DND-41 (cell line): ENCODE measurements at regions not wholly inside any gene's neighbourhood (a gene's known extent, or its start where the extent isn't known, plus 50 kb on each side); places are given as distances from the start of the nearest gene placed in this dataset.

Experiments used
- CTCF ChIP-seq: IDR thresholded peaks from 2 replicates; pipeline ENCODE4 v1.5.1; 2012; ENCODE audit warnings: borderline replicate concordance, low read length, moderate library complexity, mild to moderate bottlenecking; ENCODE audit not compliant: poor library complexity, severe bottlenecking; ENCODE audit errors: extremely low read depth
- EZH2 ChIP-seq: IDR thresholded peaks from 3 replicates; pipeline ENCODE4 v1.6.1; 2012; ENCODE audit warnings: borderline replicate concordance, low read depth, mild to moderate bottlenecking, moderate library complexity, low read length, inconsistent platforms; ENCODE audit not compliant: severe bottlenecking

GRCh38 chr2:125471963-125472362, 1184.0 kb upstream of the GYPC start:
- TF ChIP-seq CTCF = no peak
- no peak for TF ChIP-seq EZH2
